ENCODE measurements at regions not wholly inside any gene's neighbourhood (a gene's known extent, or its start where the extent isn't known, plus 50 kb on each side); places are given as distances from the start of the nearest gene placed in this dataset.

DNA sequence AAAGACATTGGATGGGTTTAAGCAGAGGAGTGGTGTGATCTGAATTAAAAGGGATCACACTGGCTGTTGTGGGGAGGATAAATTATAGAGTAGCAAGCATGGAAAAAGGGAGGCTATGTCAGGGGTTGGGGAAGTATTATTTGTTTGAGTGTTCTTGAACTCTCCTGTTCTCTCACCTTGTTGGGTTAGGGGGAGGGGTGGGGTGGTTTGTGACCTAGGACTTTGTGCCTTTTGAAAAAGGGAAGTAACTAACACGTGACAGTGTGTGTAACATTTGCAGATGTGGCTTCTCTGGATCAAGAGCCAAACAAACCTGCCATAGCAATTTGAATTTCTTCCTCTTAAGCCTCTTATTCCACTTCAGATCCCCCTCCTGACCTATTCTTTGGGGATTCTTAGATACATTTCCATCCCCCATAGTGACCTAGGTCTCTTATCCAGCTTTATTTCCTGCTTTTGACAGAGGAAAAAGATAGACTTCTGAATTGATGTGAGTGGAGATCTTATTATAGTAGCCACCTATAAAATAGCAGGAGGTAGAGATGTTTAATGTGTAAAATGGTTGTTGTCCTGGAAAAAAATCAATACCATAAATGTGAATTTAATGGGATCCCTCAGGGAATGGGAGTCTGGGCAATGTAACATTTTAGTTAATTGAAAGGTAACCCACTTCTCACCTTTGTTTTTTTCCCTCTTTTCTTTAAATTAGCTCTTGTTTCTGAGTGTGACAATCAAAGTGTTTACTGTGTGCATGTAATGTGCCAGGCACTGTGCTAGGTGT is 120.4 kb downstream of the CT47B1 start:
- TF ChIP-seq POLR2A (IDR thresholded peaks at IDR 0.05) = no peak
- TF ChIP-seq, protein P1, sequence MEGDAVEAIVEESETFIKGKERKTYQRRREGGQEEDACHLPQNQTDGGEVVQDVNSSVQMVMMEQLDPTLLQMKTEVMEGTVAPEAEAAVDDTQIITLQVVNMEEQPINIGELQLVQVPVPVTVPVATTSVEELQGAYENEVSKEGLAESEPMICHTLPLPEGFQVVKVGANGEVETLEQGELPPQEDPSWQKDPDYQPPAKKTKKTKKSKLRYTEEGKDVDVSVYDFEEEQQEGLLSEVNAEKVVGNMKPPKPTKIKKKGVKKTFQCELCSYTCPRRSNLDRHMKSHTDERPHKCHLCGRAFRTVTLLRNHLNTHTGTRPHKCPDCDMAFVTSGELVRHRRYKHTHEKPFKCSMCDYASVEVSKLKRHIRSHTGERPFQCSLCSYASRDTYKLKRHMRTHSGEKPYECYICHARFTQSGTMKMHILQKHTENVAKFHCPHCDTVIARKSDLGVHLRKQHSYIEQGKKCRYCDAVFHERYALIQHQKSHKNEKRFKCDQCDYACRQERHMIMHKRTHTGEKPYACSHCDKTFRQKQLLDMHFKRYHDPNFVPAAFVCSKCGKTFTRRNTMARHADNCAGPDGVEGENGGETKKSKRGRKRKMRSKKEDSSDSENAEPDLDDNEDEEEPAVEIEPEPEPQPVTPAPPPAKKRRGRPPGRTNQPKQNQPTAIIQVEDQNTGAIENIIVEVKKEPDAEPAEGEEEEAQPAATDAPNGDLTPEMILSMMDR (IDR thresholded peaks at IDR 0.05) = no peak
- TF ChIP-seq EP300 (IDR thresholded peaks at IDR 0.05) = no peak

All from upper lobe of left lung (tissue), 4 donors.